SK-N-SH treated with all-trans-retinoic acid at 6 μM for 48 hours (cell line): ENCODE measurements at regions not wholly inside any gene's neighbourhood (a gene's known extent, or its start where the extent isn't known, plus 50 kb on each side); places are given as distances from the start of the nearest gene placed in this dataset.

Source experiments
- ATAC-seq: fragments of 200-7000 bp; cut with Tn5 transposase; 3 replicates; pipeline ENCODE4 v1.9.1; 2020; ENCODE audit warnings: mild to moderate bottlenecking, moderate library complexity
- ARNTL ChIP-seq: fragments of 450-650 bp; formaldehyde crosslinking; IDR thresholded peaks from 2 replicates; pipeline ENCODE4 v1.5.0; 2020; ENCODE audit warnings: low read depth, mild to moderate bottlenecking, moderate library complexity, borderline replicate concordance
- CREB5 ChIP-seq: fragments of 250-450 bp; sonication (Bioruptor Pico); IDR thresholded peaks from 2 replicates; pipeline ENCODE4 v1.5.1; 2020; ENCODE audit warnings: low read depth, mild to moderate bottlenecking, moderate library complexity
- CSDC2 ChIP-seq: fragments of 250-450 bp; sonication (Bioruptor Pico); IDR thresholded peaks from 2 replicates; pipeline ENCODE4 v1.5.0; 2020; ENCODE audit warnings: mild to moderate bottlenecking, moderate library complexity
- CSRNP3 ChIP-seq: fragments of 250-450 bp; sonication (Bioruptor Pico); IDR thresholded peaks from 2 replicates; pipeline ENCODE4 v1.5.1; 2021; ENCODE audit warnings: mild to moderate bottlenecking, moderate library complexity
- ESRRG ChIP-seq: fragments of 250-450 bp; sonication (Bioruptor Pico); IDR thresholded peaks from 2 replicates; pipeline ENCODE4 v1.6.1; 2021; ENCODE audit warnings: mild to moderate bottlenecking
- GLIS3 ChIP-seq: fragments of 250-450 bp; sonication (Bioruptor Pico); IDR thresholded peaks from 2 replicates; pipeline ENCODE4 v1.5.0; 2020; ENCODE audit warnings: mild to moderate bottlenecking, moderate library complexity
- OSR1 ChIP-seq: fragments of 250-450 bp; sonication (Bioruptor Pico); IDR thresholded peaks from 2 replicates; pipeline ENCODE4 v1.8.0; 2022; ENCODE audit warnings: moderate library complexity, mild to moderate bottlenecking, inconsistent platforms
- POU6F1 ChIP-seq: fragments of 250-450 bp; sonication (Bioruptor Pico); IDR thresholded peaks from 2 replicates; pipeline ENCODE4 v1.8.0; 2021; ENCODE audit warnings: low read depth, mild to moderate bottlenecking, moderate library complexity, borderline replicate concordance
- PPARA ChIP-seq: fragments of 250-450 bp; sonication (Bioruptor Pico); IDR thresholded peaks from 2 replicates; pipeline ENCODE4 v1.5.0; 2020; ENCODE audit warnings: mild to moderate bottlenecking, borderline replicate concordance
- RARB ChIP-seq: fragments of 250-450 bp; sonication (Bioruptor Pico); IDR thresholded peaks from 2 replicates; pipeline ENCODE4 v1.8.0; 2021; ENCODE audit warnings: mild to moderate bottlenecking, moderate library complexity
- SNAI2 ChIP-seq: fragments of 250-450 bp; sonication (Bioruptor Pico); IDR thresholded peaks from 2 replicates; pipeline ENCODE4 v1.5.0; 2020; ENCODE audit warnings: mild to moderate bottlenecking, moderate library complexity
- TCF4 ChIP-seq: fragments of 250-450 bp; sonication (Bioruptor Pico); IDR thresholded peaks from 2 replicates; pipeline ENCODE4 v1.8.0; 2021; ENCODE audit warnings: mild to moderate bottlenecking, moderate library complexity, borderline replicate concordance
- TOX ChIP-seq: fragments of 250-450 bp; sonication (Bioruptor Pico); IDR thresholded peaks from 2 replicates; pipeline ENCODE4 v1.8.0; 2021; ENCODE audit warnings: mild to moderate bottlenecking, moderate library complexity, borderline replicate concordance
- TSHZ2 ChIP-seq: fragments of 250-450 bp; sonication (Bioruptor Pico); IDR thresholded peaks from 2 replicates; pipeline ENCODE4 v1.5.0; 2020; ENCODE audit warnings: mild to moderate bottlenecking, moderate library complexity
- ZC3H10 ChIP-seq: fragments of 250-450 bp; sonication (Bioruptor Pico); IDR thresholded peaks from 2 replicates; pipeline ENCODE4 v1.5.1; 2021; ENCODE audit warnings: mild to moderate bottlenecking, moderate library complexity
- ZFP30 ChIP-seq: fragments of 450-650 bp; formaldehyde crosslinking; IDR thresholded peaks from 2 replicates; pipeline ENCODE4 v1.5.0; 2022; ENCODE audit warnings: mild to moderate bottlenecking, moderate library complexity
- ZNF565 ChIP-seq: fragments of 450-650 bp; formaldehyde crosslinking; conservative IDR thresholded peaks from 2 replicates; pipeline ENCODE4 v1.5.0; 2020; ENCODE audit warnings: low read depth, mild to moderate bottlenecking, moderate library complexity
- ZNF70 ChIP-seq: fragments of 450-650 bp; formaldehyde crosslinking; IDR thresholded peaks from 2 replicates; pipeline ENCODE4 v1.5.0; 2020; ENCODE audit warnings: mild to moderate bottlenecking, moderate library complexity

- no peak for ATAC-seq
- TF ChIP-seq SNAI2 (CRISPR knock-in tag) (no peak), RARB (CRISPR knock-in tag) (no peak)
Measured at GRCh38 chr2:22011048-22011447, 887.3 kb downstream of the TDRD15 start.

GRCh38 chr2:22020091-22020742 lies 896.4 kb downstream of the TDRD15 start:
- no peak for ATAC-seq
- TF ChIP-seq TOX (CRISPR knock-in tag) (no peak), OSR1 (CRISPR knock-in tag) (no peak), CSDC2 (CRISPR knock-in tag) (no peak), ESRRG (CRISPR knock-in tag) (no peak), GLIS3 (no peak)

GRCh38 chr2:22027345-22028005 lies 903.7 kb downstream of the TDRD15 start:
- no peak for ATAC-seq
- TF ChIP-seq ZNF565 (CRISPR knock-in tag), result no peak
- no peak for TF ChIP-seq ZC3H10 (CRISPR knock-in tag)
- TF ChIP-seq CSDC2 (CRISPR knock-in tag), result no peak
- no peak for TF ChIP-seq CSRNP3 (CRISPR knock-in tag)
- no peak for TF ChIP-seq TCF4
- TF ChIP-seq TSHZ2 (CRISPR knock-in tag), result no peak
- no peak for TF ChIP-seq CREB5
- TF ChIP-seq POU6F1 (CRISPR knock-in tag), result no peak
- TF ChIP-seq ZFP30 (CRISPR knock-in tag), result no peak

- no peak for ATAC-seq
Measured at GRCh38 chr2:22035361-22035830, 911.6 kb downstream of the TDRD15 start.

GRCh38 chr2:22037274-22037673 lies 913.5 kb downstream of the TDRD15 start:
- ATAC-seq, result no peak
- no peak for TF ChIP-seq ZC3H10 (CRISPR knock-in tag)
- no peak for TF ChIP-seq ZNF70 (CRISPR knock-in tag)
- no peak for TF ChIP-seq POU6F1 (CRISPR knock-in tag)
- TF ChIP-seq ESRRG (CRISPR knock-in tag), result no peak
- TF ChIP-seq ARNTL (CRISPR knock-in tag), result no peak
- no peak for TF ChIP-seq PPARA

More at GRCh38 chr2:22035361-22035830, 911.6 kb downstream of the TDRD15 start:
- peak; percentile 75; the same call in 1 of the 2 replicates for TF ChIP-seq TCF4
- TF ChIP-seq PPARA, result no peak
- TF ChIP-seq, all 23 proteins: peak for 1
